Stimulated activated effector memory CD8-positive, alpha-beta T cell treated with anti-CD3 and anti-CD28 coated beads, Interleukin-12 subunit alpha, Interleukin-12 subunit beta, amount 100 ng/mL, for 72 hours (primary cell): ENCODE measurements at regions not wholly inside any gene's neighbourhood (a gene's known extent, or its start where the extent isn't known, plus 50 kb on each side); places are given as distances from the start of the nearest gene placed in this dataset.

Source experiments
- ATAC-seq: fragments of 150-1000 bp; cut with Tn5 transposase; 2 replicates; pipeline ENCODE4 v1.10.0; 2021
- DNase-seq, 2 donors: peaks; one replicate each; pipeline ENCODE4 v3.0.0; 2021 to 2022; ENCODE audit warnings: low spot score in 2 of 2
- H3K27ac Mint-ChIP-seq: one replicate; pipeline ENCODE4 v1.8.0; 2022; ENCODE audit warnings: mild to moderate bottlenecking, mixed read lengths
- H3K36me3 Mint-ChIP-seq: one replicate; pipeline ENCODE4 v1.8.0; 2022; ENCODE audit warnings: mild to moderate bottlenecking, mixed read lengths
- H3K4me1 Mint-ChIP-seq: one replicate; pipeline ENCODE4 v1.8.0; 2022; ENCODE audit warnings: mixed read lengths
- H3K4me3 Mint-ChIP-seq: one replicate; pipeline ENCODE4 v1.8.0; 2022; ENCODE audit warnings: mild to moderate bottlenecking, mixed read lengths
- H3K9me3 Mint-ChIP-seq: one replicate; pipeline ENCODE4 v1.8.0; 2022; ENCODE audit warnings: mixed read lengths

- H3K27ac Mint-ChIP-seq = no peak overlapping the region
- DNase-seq (no peak), ATAC-seq (no peak)
- no peak overlapping the region for H3K4me3 Mint-ChIP-seq
- no peaks in the 10 kb centered on the region for H3K4me1 Mint-ChIP-seq
- H3K36me3 Mint-ChIP-seq = no peaks in the 10 kb centered on the region
- H3K9me3 Mint-ChIP-seq = peaks cover 4% of the 10 kb centered on the region
These were observed 159.9 kb upstream of the DIPK2B start for GRCh38 chrX:45360571-45360970.

GRCh38 chrX:45358392-45358791 is 157.7 kb upstream of the DIPK2B start:
- Mint-ChIP-seq H3K4me3 (no peak overlapping the region), H3K4me1 (no peaks in the 10 kb centered on the region), H3K27ac (no peak overlapping the region), H3K9me3 (peaks cover 4% of the 10 kb centered on the region), H3K36me3 (no peaks in the 10 kb centered on the region)
- ATAC-seq = no peak
- no peak for DNase-seq

- peaks cover 8% of the 10 kb centered on the region for H3K9me3 Mint-ChIP-seq
- ATAC-seq (no peak), DNase-seq (no peak)
- H3K4me3 Mint-ChIP-seq = no peak overlapping the region
- H3K36me3 Mint-ChIP-seq = no peaks in the 10 kb centered on the region
- H3K4me1 Mint-ChIP-seq = no peaks in the 10 kb centered on the region
- no peak overlapping the region for H3K27ac Mint-ChIP-seq
These were observed 152.8 kb upstream of the DIPK2B start for GRCh38 chrX:45353456-45353855.

GRCh38 chrX:45352611-45353010 is 151.9 kb upstream of the DIPK2B start:
- peaks cover 4% of the 10 kb centered on the region for H3K9me3 Mint-ChIP-seq
- no peak overlapping the region for H3K4me3 Mint-ChIP-seq
- DNase-seq (no peak), ATAC-seq (no peak)
- H3K27ac Mint-ChIP-seq = no peak overlapping the region
- no peaks in the 10 kb centered on the region for H3K36me3 Mint-ChIP-seq
- no peaks in the 10 kb centered on the region for H3K4me1 Mint-ChIP-seq

- Mint-ChIP-seq H3K36me3 (no peaks in the 10 kb centered on the region), H3K4me3 (no peak overlapping the region), H3K9me3 (peaks cover 4% of the 10 kb centered on the region), H3K4me1 (no peaks in the 10 kb centered on the region), H3K27ac (no peak overlapping the region)
- ATAC-seq (no peak), DNase-seq (no peak)
These were observed 150.8 kb upstream of the DIPK2B start for GRCh38 chrX:45351478-45351877.

- no peak for ATAC-seq
- H3K4me3 Mint-ChIP-seq = no peak overlapping the region
- no peak for DNase-seq
These were observed 147.6 kb upstream of the DIPK2B start for GRCh38 chrX:45348296-45348695.

GRCh38 chrX:45347877-45348276 is 147.2 kb upstream of the DIPK2B start:
- Mint-ChIP-seq H3K36me3 (no peaks in the 10 kb centered on the region), H3K4me3 (no peak overlapping the region), H3K4me1 (no peaks in the 10 kb centered on the region), H3K9me3 (peaks cover 4% of the 10 kb centered on the region), H3K27ac (no peak overlapping the region)
- DNase-seq (no peak), ATAC-seq (no peak)

More at GRCh38 chrX:45348296-45348695, 147.6 kb upstream of the DIPK2B start:
- Mint-ChIP-seq H3K27ac (no peak overlapping the region), H3K9me3 (peaks cover 4% of the 10 kb centered on the region), H3K4me1 (no peaks in the 10 kb centered on the region), H3K36me3 (no peaks in the 10 kb centered on the region)

- no peak overlapping the region for H3K27ac Mint-ChIP-seq
- DNase-seq (no peak), ATAC-seq (no peak)
- no peaks in the 10 kb centered on the region for H3K36me3 Mint-ChIP-seq
- H3K4me3 Mint-ChIP-seq = no peak overlapping the region
- H3K4me1 Mint-ChIP-seq = no peaks in the 10 kb centered on the region
- no peaks in the 10 kb centered on the region for H3K9me3 Mint-ChIP-seq
These were observed 143.9 kb upstream of the DIPK2B start for GRCh38 chrX:45344594-45344993.

- ATAC-seq = no peak
- H3K4me1 Mint-ChIP-seq = no peaks in the 10 kb centered on the region
- no peaks in the 10 kb centered on the region for H3K9me3 Mint-ChIP-seq
- no peak overlapping the region for H3K4me3 Mint-ChIP-seq
- no peak overlapping the region for H3K27ac Mint-ChIP-seq
- no peaks in the 10 kb centered on the region for H3K36me3 Mint-ChIP-seq
- DNase-seq = no peak
These were observed 128.5 kb upstream of the DIPK2B start for GRCh38 chrX:45329217-45329616.

GRCh38 chrX:45324941-45325340 is 124.3 kb upstream of the DIPK2B start:
- H3K36me3 Mint-ChIP-seq = no peaks in the 10 kb centered on the region

GRCh38 chrX:45323387-45323786 is 122.7 kb upstream of the DIPK2B start:
- Mint-ChIP-seq H3K4me1 (no peaks in the 10 kb centered on the region), H3K9me3 (no peaks in the 10 kb centered on the region), H3K36me3 (no peaks in the 10 kb centered on the region), H3K4me3 (no peak overlapping the region), H3K27ac (peak overlapping the region; percentile 17)
- ATAC-seq (no peak), DNase-seq (no peak)

More at GRCh38 chrX:45324941-45325340, 124.3 kb upstream of the DIPK2B start:
- DNase-seq (no peak), ATAC-seq (no peak)
- no peak overlapping the region for H3K27ac Mint-ChIP-seq
- no peaks in the 10 kb centered on the region for H3K9me3 Mint-ChIP-seq
- no peak overlapping the region for H3K4me3 Mint-ChIP-seq
- no peaks in the 10 kb centered on the region for H3K4me1 Mint-ChIP-seq

- DNase-seq = no peak
- no peak for ATAC-seq
- Mint-ChIP-seq H3K36me3 (no peaks in the 10 kb centered on the region), H3K27ac (no peak overlapping the region), H3K4me1 (no peaks in the 10 kb centered on the region), H3K4me3 (no peak overlapping the region), H3K9me3 (no peaks in the 10 kb centered on the region)
These were observed 122.1 kb upstream of the DIPK2B start for GRCh38 chrX:45322820-45323219.

GRCh38 chrX:45322382-45322781 is 121.7 kb upstream of the DIPK2B start:
- Mint-ChIP-seq H3K9me3 (no peaks in the 10 kb centered on the region), H3K4me3 (no peak overlapping the region), H3K4me1 (no peaks in the 10 kb centered on the region), H3K27ac (no peak overlapping the region), H3K36me3 (no peaks in the 10 kb centered on the region)
- ATAC-seq (no peak), DNase-seq (no peak)

GRCh38 chrX:45320191-45320590 is 119.5 kb upstream of the DIPK2B start:
- no peak overlapping the region for H3K27ac Mint-ChIP-seq
- no peaks in the 10 kb centered on the region for H3K4me1 Mint-ChIP-seq
- H3K4me3 Mint-ChIP-seq = no peak overlapping the region
- no peaks in the 10 kb centered on the region for H3K36me3 Mint-ChIP-seq
- DNase-seq = no peak
- ATAC-seq = no peak
- H3K9me3 Mint-ChIP-seq = no peaks in the 10 kb centered on the region

GRCh38 chrX:45309801-45310200 is 109.1 kb upstream of the DIPK2B start:
- no peaks in the 10 kb centered on the region for H3K36me3 Mint-ChIP-seq
- H3K9me3 Mint-ChIP-seq = no peaks in the 10 kb centered on the region
- ATAC-seq (no peak), DNase-seq (no peak)
- H3K4me3 Mint-ChIP-seq = no peak overlapping the region
- H3K4me1 Mint-ChIP-seq = no peaks in the 10 kb centered on the region
- H3K27ac Mint-ChIP-seq = no peak overlapping the region

GRCh38 chrX:45309096-45309495 is 108.4 kb upstream of the DIPK2B start:
- no peak overlapping the region for H3K27ac Mint-ChIP-seq
- DNase-seq = no peak
- no peak overlapping the region for H3K4me3 Mint-ChIP-seq
- no peaks in the 10 kb centered on the region for H3K36me3 Mint-ChIP-seq
- no peak for ATAC-seq
- no peaks in the 10 kb centered on the region for H3K4me1 Mint-ChIP-seq
- no peaks in the 10 kb centered on the region for H3K9me3 Mint-ChIP-seq

GRCh38 chrX:45306794-45307193 is 106.1 kb upstream of the DIPK2B start:
- DNase-seq (no peak), ATAC-seq (no peak)
- Mint-ChIP-seq H3K4me3 (no peak overlapping the region), H3K9me3 (no peaks in the 10 kb centered on the region), H3K4me1 (no peaks in the 10 kb centered on the region), H3K36me3 (no peaks in the 10 kb centered on the region), H3K27ac (no peak overlapping the region)
